22Rv1 (cell line): ENCODE measurements at regions not wholly inside any gene's neighbourhood (a gene's known extent, or its start where the extent isn't known, plus 50 kb on each side); places are given as distances from the start of the nearest gene placed in this dataset.

Experiments
- CTCF ChIP-seq: fragments of 450-650 bp; IDR thresholded peaks from 2 replicates; pipeline ENCODE4 v1.5.1; 2017; ENCODE audit warnings: mild to moderate bottlenecking
- ZFX ChIP-seq: fragments of 450-650 bp; IDR thresholded peaks from 2 replicates; pipeline ENCODE4 v1.6.1; 2017; ENCODE audit warnings: antibody characterized with exemption, borderline replicate concordance

DNA sequence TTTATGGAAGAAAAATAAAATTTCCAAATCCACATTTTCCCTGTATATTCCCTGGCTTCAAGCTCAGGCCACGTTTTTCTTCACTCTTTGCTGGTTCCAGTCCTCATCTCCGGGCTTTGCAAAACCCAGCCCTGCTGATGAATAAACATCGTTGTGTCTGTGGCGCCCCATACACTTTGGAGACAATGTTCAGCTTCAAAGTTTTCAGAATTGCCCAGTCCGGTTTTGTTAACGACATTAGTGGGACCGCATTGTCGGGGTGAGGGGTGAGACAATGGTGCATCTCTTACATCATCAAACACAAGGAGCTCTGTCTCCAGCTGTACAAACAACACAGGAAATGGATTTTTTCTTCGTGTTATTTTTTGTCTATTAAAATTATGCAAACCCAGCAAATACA lies 53.4 kb upstream of the HTATIP2 start:
- TF ChIP-seq CTCF: no peak
- no peak for TF ChIP-seq ZFX
